GM19463 (cell line): ENCODE measurements at regions not wholly inside any gene's neighbourhood (a gene's known extent, or its start where the extent isn't known, plus 50 kb on each side); places are given as distances from the start of the nearest gene placed in this dataset.
A peak's percentile ranks its signal among the peaks of the same experiment; 100 is the strongest.
"Not testable (repeated sequence)": the region's sequence is repeated elsewhere in the genome, so short reads cannot be mapped to it uniquely, and the experiment has no call there.

Experiments
- ATAC-seq: cut with Tn5 transposase; IDR thresholded peaks from one replicate; pipeline ENCODE4 v1.9.1; 2021; ENCODE audit warnings: mild to moderate bottlenecking, moderate library complexity; ENCODE audit not compliant: unreplicated experiment

GRCh38 chr5:119694284-119694683 lies 64.9 kb downstream of the FAM170A start:
- ATAC-seq, result peak; percentile 70

- no peak for ATAC-seq
Observed at GRCh38 chr5:119706049-119706448, 76.7 kb downstream of the FAM170A start.

- ATAC-seq, result no peak
Observed at GRCh38 chr5:119708076-119708790, 78.9 kb downstream of the FAM170A start.

GRCh38 chr5:119721775-119722174 lies 92.4 kb downstream of the FAM170A start:
- no peak for ATAC-seq

GRCh38 chr5:119725291-119725690 lies 95.9 kb downstream of the FAM170A start:
- ATAC-seq, result not testable (repeated sequence)

- ATAC-seq, result no peak
Observed at GRCh38 chr5:119726544-119726943, 97.2 kb downstream of the FAM170A start.

- ATAC-seq, result no peak
Observed at GRCh38 chr5:119740225-119740624, 110.9 kb downstream of the FAM170A start.

- no peak for ATAC-seq
Observed at GRCh38 chr5:119741691-119742090, 112.3 kb downstream of the FAM170A start.

GRCh38 chr5:119742311-119742710 lies 113.0 kb downstream of the FAM170A start:
- no peak for ATAC-seq

GRCh38 chr5:119743927-119744326 lies 114.6 kb downstream of the FAM170A start:
- ATAC-seq, result peak; percentile 96

GRCh38 chr5:119745976-119746375 lies 116.6 kb downstream of the FAM170A start:
- ATAC-seq, result no peak

GRCh38 chr5:119746984-119747383 lies 117.6 kb downstream of the FAM170A start:
- no peak for ATAC-seq

- no peak for ATAC-seq
Observed at GRCh38 chr5:119750887-119751733, 121.8 kb downstream of the FAM170A start.

GRCh38 chr5:119751734-119752094 lies 122.4 kb downstream of the FAM170A start:
- no peak for ATAC-seq

GRCh38 chr5:119752921-119753886 lies 123.8 kb downstream of the FAM170A start:
- no peak for ATAC-seq

GRCh38 chr5:119754825-119755224 lies 125.5 kb downstream of the FAM170A start:
- not testable (repeated sequence) for ATAC-seq

- ATAC-seq, result no peak
Observed at GRCh38 chr5:119757276-119757675, 127.9 kb downstream of the FAM170A start.

GRCh38 chr5:119769695-119770693 lies 140.6 kb downstream of the FAM170A start:
- not testable (repeated sequence) for ATAC-seq

GRCh38 chr5:119780145-119780544 lies 150.8 kb downstream of the FAM170A start:
- ATAC-seq, result not testable (repeated sequence)

- ATAC-seq, result no peak
Observed at GRCh38 chr5:119785057-119785456, 155.7 kb downstream of the FAM170A start.
